Panc1 (cell line): ENCODE measurements at regions not wholly inside any gene's neighbourhood (a gene's known extent, or its start where the extent isn't known, plus 50 kb on each side); places are given as distances from the start of the nearest gene placed in this dataset.

Experiments
- ATAC-seq: fragments of 200-7000 bp; cut with Tn5 transposase; 2 replicates; pipeline ENCODE4 v1.9.1; 2020; ENCODE audit warnings: mild to moderate bottlenecking, moderate library complexity
- BruUV-seq: library from RNA; stranded (reverse); fragments of 400-500 nt; replicated peaks from 2 replicates; lab custom pipeline; 2021; lab: Mats Ljungman, UMichigan
- CTCF ChIA-PET: fragments of 300-600 bp; sonication (Branson Sonifier 250); formaldehyde crosslinking; loops from one replicate; lab custom pipeline; 2022; ENCODE audit warnings: antibody characterized with exemption; lab: Charles Lee
- POLR2A ChIA-PET: fragments of 300-600 bp; sonication (Branson Sonifier 250); formaldehyde crosslinking; loops from one replicate; lab custom pipeline; 2022; ENCODE audit warnings: antibody characterized with exemption; lab: Charles Lee
- DNase-seq: peaks from one replicate; pipeline ENCODE4 v3.0.0-alpha.2; 2010; ENCODE audit warnings: low read depth, low spot score
- H3K27ac ChIP-seq: 2 replicates; pipeline ENCODE4 v1.5.1; 2011; ENCODE audit warnings: mild to moderate bottlenecking, low read length, inconsistent platforms
- H3K27me3 ChIP-seq: fragments of 200-500 bp; sonication (Bioruptor generic); 2 replicates; pipeline ENCODE4 v1.6.0; 2014; ENCODE audit warnings: low read length, inconsistent platforms; ENCODE audit not compliant: control insufficient read depth, insufficient read depth
- H3K36me3 ChIP-seq: fragments of 200-500 bp; sonication (Bioruptor generic); 2 replicates; pipeline ENCODE4 v1.5.1; 2014; ENCODE audit warnings: inconsistent platforms, mild to moderate bottlenecking, low read length, moderate library complexity; ENCODE audit not compliant: control insufficient read depth, insufficient read depth
- H3K4me1 ChIP-seq: 2 replicates; pipeline ENCODE4 v1.5.1; 2011; ENCODE audit warnings: inconsistent platforms, mild to moderate bottlenecking, low read length, moderate library complexity; ENCODE audit not compliant: control insufficient read depth, insufficient read depth
- H3K4me3 ChIP-seq, 2 experiments: 2 replicates each; pipeline ENCODE4 v1.5.1; 2011 to 2012; ENCODE audit warnings: low read depth in 2 of 2, low read length in 2 of 2, mild to moderate bottlenecking in 2 of 2, inconsistent platforms in 1 of 2, moderate library complexity in 1 of 2
- H3K9me3 ChIP-seq: fragments of 200-500 bp; sonication (Bioruptor generic); 2 replicates; pipeline ENCODE4 v1.5.1; 2014; ENCODE audit warnings: low read depth, mild to moderate bottlenecking, inconsistent platforms, low read length, moderate library complexity; ENCODE audit not compliant: control insufficient read depth, insufficient read depth
- POLR2AphosphoS5 ChIP-seq: IDR thresholded peaks from 2 replicates; pipeline ENCODE4 v1.6.1; 2012; ENCODE audit warnings: mild to moderate bottlenecking, low read depth, low read length, moderate library complexity
- SIN3A ChIP-seq: IDR thresholded peaks from 2 replicates; pipeline ENCODE4 v1.6.1; 2012; ENCODE audit warnings: low read depth, mild to moderate bottlenecking, low read length, moderate library complexity, borderline replicate concordance; ENCODE audit not compliant: insufficient read depth
- TCF7L2 ChIP-seq: IDR thresholded peaks from 2 replicates; pipeline ENCODE4 v1.6.1; 2011; ENCODE audit warnings: mild to moderate bottlenecking, low read depth, low read length, inconsistent platforms
- in situ Hi-C: cut with HindIII; loops from 2 replicates; pipeline ENCODE4 v1.10.0; 2016; ENCODE audit warnings: low sequenced_read_pairs, low pct_unique_long_range_greater_than_20kb
- intact Hi-C: fragments of 100-400 bp; cut with micrococcal nuclease; formaldehyde crosslinking; loops from one replicate; pipeline ENCODE4 v1.10.0; 2022; ENCODE audit not compliant: unreplicated experiment
- TF ChIP-seq, protein P1 (sequence below), 2 experiments: IDR thresholded peaks; 2 replicates each; pipeline ENCODE4 v1.6.1; 2011 to 2012; ENCODE audit warnings: low read depth in 2 of 2, control low read depth in 1 of 2, low read length in 1 of 2, mild to moderate bottlenecking in 1 of 2, moderate library complexity in 1 of 2; ENCODE audit not compliant: insufficient read depth in 1 of 2
- TF ChIP-seq, protein P2 (sequence below): fragments of 450-650 bp; IDR thresholded peaks from 2 replicates; pipeline ENCODE4 v1.5.1; 2017; ENCODE audit warnings: mild to moderate bottlenecking

DNA sequence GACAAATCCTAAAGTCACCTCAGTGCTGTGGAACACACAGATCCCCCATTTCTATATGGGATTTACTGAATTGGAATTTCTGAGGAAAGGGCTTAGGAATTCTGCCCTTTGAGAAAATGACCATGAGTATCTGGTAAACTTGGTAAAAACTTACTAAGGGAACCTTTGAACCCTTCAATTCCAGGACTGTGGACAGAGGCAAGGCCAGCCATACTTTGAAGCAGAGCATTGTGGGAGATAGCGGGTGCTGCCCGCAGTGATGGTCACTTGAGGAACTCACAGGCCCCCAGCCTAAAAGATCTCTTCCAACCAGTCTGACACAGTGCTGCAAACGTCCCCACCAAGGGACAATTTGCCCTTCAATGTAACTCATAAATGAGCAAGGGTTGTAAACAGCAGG lies 61.4 kb downstream of the IRX6 start:
- in situ Hi-C loops = no loop called here
- DNase-seq (no peak), ATAC-seq (no peak)
- ChIA-PET POLR2A (no interaction called here), CTCF (no interaction called here)
- Histone ChIP-seq H3K4me1 (no peaks in the 10 kb centered on the region), H3K9me3 (no peaks in the 10 kb centered on the region), H3K27ac (no peak overlapping the region), H3K36me3 (no peaks in the 10 kb centered on the region), H3K27me3 (no peaks in the 10 kb centered on the region), H3K4me3 (no peak overlapping the region)
- TF ChIP-seq, protein P1, sequence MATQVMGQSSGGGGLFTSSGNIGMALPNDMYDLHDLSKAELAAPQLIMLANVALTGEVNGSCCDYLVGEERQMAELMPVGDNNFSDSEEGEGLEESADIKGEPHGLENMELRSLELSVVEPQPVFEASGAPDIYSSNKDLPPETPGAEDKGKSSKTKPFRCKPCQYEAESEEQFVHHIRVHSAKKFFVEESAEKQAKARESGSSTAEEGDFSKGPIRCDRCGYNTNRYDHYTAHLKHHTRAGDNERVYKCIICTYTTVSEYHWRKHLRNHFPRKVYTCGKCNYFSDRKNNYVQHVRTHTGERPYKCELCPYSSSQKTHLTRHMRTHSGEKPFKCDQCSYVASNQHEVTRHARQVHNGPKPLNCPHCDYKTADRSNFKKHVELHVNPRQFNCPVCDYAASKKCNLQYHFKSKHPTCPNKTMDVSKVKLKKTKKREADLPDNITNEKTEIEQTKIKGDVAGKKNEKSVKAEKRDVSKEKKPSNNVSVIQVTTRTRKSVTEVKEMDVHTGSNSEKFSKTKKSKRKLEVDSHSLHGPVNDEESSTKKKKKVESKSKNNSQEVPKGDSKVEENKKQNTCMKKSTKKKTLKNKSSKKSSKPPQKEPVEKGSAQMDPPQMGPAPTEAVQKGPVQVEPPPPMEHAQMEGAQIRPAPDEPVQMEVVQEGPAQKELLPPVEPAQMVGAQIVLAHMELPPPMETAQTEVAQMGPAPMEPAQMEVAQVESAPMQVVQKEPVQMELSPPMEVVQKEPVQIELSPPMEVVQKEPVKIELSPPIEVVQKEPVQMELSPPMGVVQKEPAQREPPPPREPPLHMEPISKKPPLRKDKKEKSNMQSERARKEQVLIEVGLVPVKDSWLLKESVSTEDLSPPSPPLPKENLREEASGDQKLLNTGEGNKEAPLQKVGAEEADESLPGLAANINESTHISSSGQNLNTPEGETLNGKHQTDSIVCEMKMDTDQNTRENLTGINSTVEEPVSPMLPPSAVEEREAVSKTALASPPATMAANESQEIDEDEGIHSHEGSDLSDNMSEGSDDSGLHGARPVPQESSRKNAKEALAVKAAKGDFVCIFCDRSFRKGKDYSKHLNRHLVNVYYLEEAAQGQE (IDR thresholded peaks at IDR 0.05; ENCODE audit: insufficient read depth in 1 of 2, low read depth in 2 of 2, low read length in 1 of 2) = no peak
- TF ChIP-seq TCF7L2 (no peak), SIN3A (no peak)
- intact Hi-C loops = no loop called here
- no TSS peak for BruUV-seq

DNA sequence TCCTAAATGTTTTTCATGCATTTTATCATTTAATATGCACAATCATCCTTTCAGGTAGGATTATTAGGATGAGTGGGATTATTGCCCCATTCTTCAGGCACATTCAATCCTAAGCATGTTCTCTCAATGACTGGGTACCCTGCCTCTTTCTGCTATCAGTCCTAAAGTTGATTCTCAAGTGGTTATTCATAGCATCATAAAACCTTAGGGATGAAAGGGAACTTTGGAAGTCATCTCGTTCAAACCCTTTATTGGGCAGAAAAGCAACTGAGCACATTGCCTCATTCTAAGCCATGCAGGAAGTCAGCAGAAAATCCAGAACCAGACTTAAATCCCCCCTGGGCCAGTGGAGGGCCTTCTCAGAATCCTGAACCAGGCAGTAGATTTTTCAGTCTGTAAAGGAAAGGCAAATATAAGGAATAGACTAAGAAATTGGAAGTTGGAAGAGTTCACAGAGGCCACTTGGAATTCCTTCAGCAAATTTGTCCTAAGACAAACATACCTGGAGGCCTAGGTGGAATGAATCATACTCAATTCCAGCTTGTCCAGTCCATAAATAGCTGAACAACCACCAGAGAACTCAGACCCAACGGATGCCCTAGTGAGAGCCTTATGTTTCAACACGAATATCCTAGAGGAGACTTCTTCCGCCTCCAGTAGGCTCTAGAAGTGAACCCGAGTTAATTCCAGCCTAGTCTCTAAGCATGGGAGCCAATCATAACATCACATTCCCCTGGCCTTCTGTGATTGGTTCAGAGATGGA lies 62.7 kb downstream of the IRX6 start:
- intact Hi-C loops (no loop called here), in situ Hi-C loops (no loop called here)
- CTCF ChIA-PET = no interaction called here
- Histone ChIP-seq H3K4me1 (no peaks in the 10 kb centered on the region), H3K36me3 (no peaks in the 10 kb centered on the region), H3K27me3 (no peaks in the 10 kb centered on the region), H3K27ac (no peak overlapping the region), H3K4me3 (no peak overlapping the region), H3K9me3 (no peaks in the 10 kb centered on the region)
- POLR2A ChIA-PET = no interaction called here
- BruUV-seq = no TSS peak
- TF ChIP-seq POLR2AphosphoS5 = no peak
- TF ChIP-seq, protein P1 (IDR thresholded peaks at IDR 0.05; ENCODE audit: insufficient read depth in 1 of 2, low read depth in 2 of 2, low read length in 1 of 2) = no peak
- TF ChIP-seq, protein P2, sequence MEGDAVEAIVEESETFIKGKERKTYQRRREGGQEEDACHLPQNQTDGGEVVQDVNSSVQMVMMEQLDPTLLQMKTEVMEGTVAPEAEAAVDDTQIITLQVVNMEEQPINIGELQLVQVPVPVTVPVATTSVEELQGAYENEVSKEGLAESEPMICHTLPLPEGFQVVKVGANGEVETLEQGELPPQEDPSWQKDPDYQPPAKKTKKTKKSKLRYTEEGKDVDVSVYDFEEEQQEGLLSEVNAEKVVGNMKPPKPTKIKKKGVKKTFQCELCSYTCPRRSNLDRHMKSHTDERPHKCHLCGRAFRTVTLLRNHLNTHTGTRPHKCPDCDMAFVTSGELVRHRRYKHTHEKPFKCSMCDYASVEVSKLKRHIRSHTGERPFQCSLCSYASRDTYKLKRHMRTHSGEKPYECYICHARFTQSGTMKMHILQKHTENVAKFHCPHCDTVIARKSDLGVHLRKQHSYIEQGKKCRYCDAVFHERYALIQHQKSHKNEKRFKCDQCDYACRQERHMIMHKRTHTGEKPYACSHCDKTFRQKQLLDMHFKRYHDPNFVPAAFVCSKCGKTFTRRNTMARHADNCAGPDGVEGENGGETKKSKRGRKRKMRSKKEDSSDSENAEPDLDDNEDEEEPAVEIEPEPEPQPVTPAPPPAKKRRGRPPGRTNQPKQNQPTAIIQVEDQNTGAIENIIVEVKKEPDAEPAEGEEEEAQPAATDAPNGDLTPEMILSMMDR = no peak
- no peak for TF ChIP-seq TCF7L2
- no peak for TF ChIP-seq SIN3A
- ATAC-seq = no peak
- no peak for DNase-seq
